ENCODE measurements at regions not wholly inside any gene's neighbourhood (a gene's known extent, or its start where the extent isn't known, plus 50 kb on each side); places are given as distances from the start of the nearest gene placed in this dataset.

GRCh38 chr2:158912112-158912511, 56.3 kb upstream of the TANC1 start:
- TF ChIP-seq, protein P1, sequence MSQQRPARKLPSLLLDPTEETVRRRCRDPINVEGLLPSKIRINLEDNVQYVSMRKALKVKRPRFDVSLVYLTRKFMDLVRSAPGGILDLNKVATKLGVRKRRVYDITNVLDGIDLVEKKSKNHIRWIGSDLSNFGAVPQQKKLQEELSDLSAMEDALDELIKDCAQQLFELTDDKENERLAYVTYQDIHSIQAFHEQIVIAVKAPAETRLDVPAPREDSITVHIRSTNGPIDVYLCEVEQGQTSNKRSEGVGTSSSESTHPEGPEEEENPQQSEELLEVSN (IDR thresholded peaks at IDR 0.05; ENCODE audit: borderline replicate concordance, low read depth) = no peak
- TF ChIP-seq JUNB (IDR thresholded peaks at IDR 0.05) (no peak), POLR2A (IDR thresholded peaks at IDR 0.05; ENCODE audit: low read length) (no peak), MAZ (IDR thresholded peaks at IDR 0.05; ENCODE audit: borderline replicate concordance, low read depth, low read length) (no peak), PHF8 (IDR thresholded peaks at IDR 0.05; ENCODE audit: borderline replicate concordance, low read depth) (no peak), SMC3 (IDR thresholded peaks at IDR 0.05) (no peak), EP300 (IDR thresholded peaks at IDR 0.05) (no peak), JUN (IDR thresholded peaks at IDR 0.05) (no peak)
- TF ChIP-seq, protein P2, sequence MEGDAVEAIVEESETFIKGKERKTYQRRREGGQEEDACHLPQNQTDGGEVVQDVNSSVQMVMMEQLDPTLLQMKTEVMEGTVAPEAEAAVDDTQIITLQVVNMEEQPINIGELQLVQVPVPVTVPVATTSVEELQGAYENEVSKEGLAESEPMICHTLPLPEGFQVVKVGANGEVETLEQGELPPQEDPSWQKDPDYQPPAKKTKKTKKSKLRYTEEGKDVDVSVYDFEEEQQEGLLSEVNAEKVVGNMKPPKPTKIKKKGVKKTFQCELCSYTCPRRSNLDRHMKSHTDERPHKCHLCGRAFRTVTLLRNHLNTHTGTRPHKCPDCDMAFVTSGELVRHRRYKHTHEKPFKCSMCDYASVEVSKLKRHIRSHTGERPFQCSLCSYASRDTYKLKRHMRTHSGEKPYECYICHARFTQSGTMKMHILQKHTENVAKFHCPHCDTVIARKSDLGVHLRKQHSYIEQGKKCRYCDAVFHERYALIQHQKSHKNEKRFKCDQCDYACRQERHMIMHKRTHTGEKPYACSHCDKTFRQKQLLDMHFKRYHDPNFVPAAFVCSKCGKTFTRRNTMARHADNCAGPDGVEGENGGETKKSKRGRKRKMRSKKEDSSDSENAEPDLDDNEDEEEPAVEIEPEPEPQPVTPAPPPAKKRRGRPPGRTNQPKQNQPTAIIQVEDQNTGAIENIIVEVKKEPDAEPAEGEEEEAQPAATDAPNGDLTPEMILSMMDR (IDR thresholded peaks at IDR 0.05) = no peak

Data from A549 (cell line).